Left lobe of liver (tissue), 2 donors: ENCODE measurements at regions not wholly inside any gene's neighbourhood (a gene's known extent, or its start where the extent isn't known, plus 50 kb on each side); places are given as distances from the start of the nearest gene placed in this dataset.
A peak's percentile ranks its signal among the peaks of the same experiment; 100 is the strongest.
"Not testable (repeated sequence)": the region's sequence is repeated elsewhere in the genome, so short reads cannot be mapped to it uniquely, and the experiment has no call there.

Source experiments
- ATAC-seq: fragments of 200-7000 bp; cut with Tn5 transposase; one replicate; pipeline ENCODE4 v1.9.1; 2020; ENCODE audit warnings: mild to moderate bottlenecking, moderate library complexity
- DNase-seq: peaks from one replicate; pipeline ENCODE4 v3.0.0-alpha.2; 2020; ENCODE audit warnings: low spot score
- donor health status: DM: no; HTN: no; CAD: no; lungs with moderate emphysema.
- donor health status: DM: no; HTN: yes; CAD: no.

- DNase-seq: peak; percentile 44
- ATAC-seq: peak; percentile 42
Observed at GRCh38 chr1:143905214-143906179, 66.3 kb downstream of the FAM72C start.

GRCh38 chr1:143904622-143904979, 67.2 kb downstream of the FAM72C start:
- DNase-seq: not testable (repeated sequence)
- peak; percentile 84 for ATAC-seq

- DNase-seq: not testable (repeated sequence)
- ATAC-seq: peak; percentile 43
Observed at GRCh38 chr1:143903899-143904621, 67.7 kb downstream of the FAM72C start.

- DNase-seq, ATAC-seq: not testable (repeated sequence)
Observed at GRCh38 chr1:143896377-143896776, 75.4 kb downstream of the FAM72C start.

- ATAC-seq (peak; percentile 99), DNase-seq (peak; percentile 73)
Observed at GRCh38 chr1:143884932-143885574, 86.7 kb downstream of the FAM72C start.

- DNase-seq (peak; percentile 49), ATAC-seq (peak; percentile 95)
Observed at GRCh38 chr1:143884532-143884931, 87.3 kb downstream of the FAM72C start.

- DNase-seq: not testable (repeated sequence)
Observed at GRCh38 chr1:143879757-143880536, 91.8 kb downstream of the FAM72C start.

GRCh38 chr1:143875947-143876346, 95.8 kb downstream of the FAM72C start:
- ATAC-seq, DNase-seq: not testable (repeated sequence)

More at GRCh38 chr1:143879757-143880536, 91.8 kb downstream of the FAM72C start:
- not testable (repeated sequence) for ATAC-seq

GRCh38 chr1:143874625-143875024, 97.2 kb downstream of the FAM72C start:
- not testable (repeated sequence) for ATAC-seq, DNase-seq

- ATAC-seq, DNase-seq: not testable (repeated sequence)
Observed at GRCh38 chr1:143873650-143874049, 98.1 kb downstream of the FAM72C start.

GRCh38 chr1:143870388-143870787, 101.4 kb downstream of the FAM72C start:
- DNase-seq, ATAC-seq: not testable (repeated sequence)

GRCh38 chr1:143867590-143868220, 104.1 kb downstream of the FAM72C start:
- ATAC-seq, DNase-seq: not testable (repeated sequence)

- DNase-seq, ATAC-seq: not testable (repeated sequence)
Observed at GRCh38 chr1:143863901-143864520, 107.8 kb downstream of the FAM72C start.

GRCh38 chr1:143862722-143863121, 109.1 kb downstream of the FAM72C start:
- ATAC-seq, DNase-seq: not testable (repeated sequence)

- not testable (repeated sequence) for ATAC-seq, DNase-seq
Observed at GRCh38 chr1:143861306-143861705, 110.5 kb downstream of the FAM72C start.

- not testable (repeated sequence) for DNase-seq, ATAC-seq
Observed at GRCh38 chr1:143855867-143856266, 115.9 kb downstream of the FAM72C start.

GRCh38 chr1:143854069-143854468, 117.7 kb downstream of the FAM72C start:
- not testable (repeated sequence) for DNase-seq, ATAC-seq

GRCh38 chr1:143850637-143851036, 121.1 kb downstream of the FAM72C start:
- ATAC-seq, DNase-seq: not testable (repeated sequence)

- ATAC-seq, DNase-seq: not testable (repeated sequence)
Observed at GRCh38 chr1:143848859-143849258, 122.9 kb downstream of the FAM72C start.
